HFF-Myc (cell line): ENCODE measurements at regions not wholly inside any gene's neighbourhood (a gene's known extent, or its start where the extent isn't known, plus 50 kb on each side); places are given as distances from the start of the nearest gene placed in this dataset.
A peak's percentile ranks its signal among the peaks of the same experiment; 100 is the strongest.

Source experiments
- DNase-seq: peaks from one replicate; pipeline ENCODE4 v3.0.0-alpha.2; 2011; ENCODE audit warnings: low read depth; ENCODE audit errors: extremely low read depth
- H3K4me3 ChIP-seq: replicated peaks from 2 replicates; pipeline ENCODE4 v1.5.1; 2011; ENCODE audit warnings: low read depth, mild to moderate bottlenecking, control low read depth, low read length
- TF ChIP-seq, protein P1 (sequence below): IDR thresholded peaks from 2 replicates; pipeline ENCODE4 v1.5.1; 2012; ENCODE audit warnings: mild to moderate bottlenecking, low read depth, low read length, control low read depth; ENCODE audit errors: missing control alignments

GRCh38 chr7:68155676-68156075 is 1159.0 kb downstream of the TYW1 start:
- no peak overlapping the region for H3K4me3 ChIP-seq
- no peak for DNase-seq
- TF ChIP-seq, protein P1, sequence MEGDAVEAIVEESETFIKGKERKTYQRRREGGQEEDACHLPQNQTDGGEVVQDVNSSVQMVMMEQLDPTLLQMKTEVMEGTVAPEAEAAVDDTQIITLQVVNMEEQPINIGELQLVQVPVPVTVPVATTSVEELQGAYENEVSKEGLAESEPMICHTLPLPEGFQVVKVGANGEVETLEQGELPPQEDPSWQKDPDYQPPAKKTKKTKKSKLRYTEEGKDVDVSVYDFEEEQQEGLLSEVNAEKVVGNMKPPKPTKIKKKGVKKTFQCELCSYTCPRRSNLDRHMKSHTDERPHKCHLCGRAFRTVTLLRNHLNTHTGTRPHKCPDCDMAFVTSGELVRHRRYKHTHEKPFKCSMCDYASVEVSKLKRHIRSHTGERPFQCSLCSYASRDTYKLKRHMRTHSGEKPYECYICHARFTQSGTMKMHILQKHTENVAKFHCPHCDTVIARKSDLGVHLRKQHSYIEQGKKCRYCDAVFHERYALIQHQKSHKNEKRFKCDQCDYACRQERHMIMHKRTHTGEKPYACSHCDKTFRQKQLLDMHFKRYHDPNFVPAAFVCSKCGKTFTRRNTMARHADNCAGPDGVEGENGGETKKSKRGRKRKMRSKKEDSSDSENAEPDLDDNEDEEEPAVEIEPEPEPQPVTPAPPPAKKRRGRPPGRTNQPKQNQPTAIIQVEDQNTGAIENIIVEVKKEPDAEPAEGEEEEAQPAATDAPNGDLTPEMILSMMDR = no peak

- TF ChIP-seq, protein P1 = no peak
- no peak for DNase-seq
- H3K4me3 ChIP-seq = no peak overlapping the region
Observed at GRCh38 chr7:68158686-68159295, 1162.2 kb downstream of the TYW1 start.

- TF ChIP-seq, protein P1 = no peak
- H3K4me3 ChIP-seq = no peak overlapping the region
- DNase-seq = no peak
Observed at GRCh38 chr7:68162712-68163111, 1166.1 kb downstream of the TYW1 start.

DNA sequence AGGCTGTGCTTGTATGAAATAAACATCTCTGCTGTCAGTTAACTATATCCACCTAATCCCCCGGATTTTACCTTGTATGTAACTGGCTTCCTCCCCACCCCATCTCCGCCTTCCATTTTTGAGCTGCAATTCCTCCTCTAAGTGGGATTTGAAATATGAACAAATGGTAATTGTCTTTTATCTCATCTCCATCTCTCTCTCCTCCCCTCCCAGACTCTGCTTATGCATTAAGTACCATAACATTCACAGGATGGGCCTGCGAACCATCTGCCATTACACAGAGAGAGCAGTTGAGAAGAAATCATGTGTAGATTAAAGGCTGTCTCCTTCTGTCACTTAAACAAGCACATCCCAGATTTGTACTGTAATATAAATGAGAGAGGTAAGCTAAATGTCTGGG is 1169.9 kb downstream of the TYW1 start:
- TF ChIP-seq, protein P1 = no peak
- no peak overlapping the region for H3K4me3 ChIP-seq
- DNase-seq = no peak

DNA sequence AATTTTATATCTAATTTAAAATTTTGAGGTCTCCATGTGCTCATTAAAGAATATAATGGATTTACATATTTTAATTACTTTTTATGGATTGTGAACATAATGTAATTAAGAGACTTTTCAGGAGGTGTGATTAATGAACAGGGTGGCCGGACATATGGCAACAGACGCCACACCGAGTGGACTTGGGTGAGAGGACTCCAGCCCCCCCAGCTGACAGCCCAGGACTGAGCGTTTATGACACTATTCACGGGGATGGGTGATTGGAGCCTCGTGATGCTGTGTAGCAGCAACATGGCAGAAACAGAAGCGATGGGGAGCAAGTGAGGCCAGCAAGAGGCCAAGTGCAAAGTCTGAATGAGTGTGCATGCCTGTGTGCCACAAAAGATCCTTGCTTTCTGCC is 1176.9 kb downstream of the TYW1 start:
- TF ChIP-seq, protein P1 = no peak
- no peak for DNase-seq
- no peak overlapping the region for H3K4me3 ChIP-seq

DNA sequence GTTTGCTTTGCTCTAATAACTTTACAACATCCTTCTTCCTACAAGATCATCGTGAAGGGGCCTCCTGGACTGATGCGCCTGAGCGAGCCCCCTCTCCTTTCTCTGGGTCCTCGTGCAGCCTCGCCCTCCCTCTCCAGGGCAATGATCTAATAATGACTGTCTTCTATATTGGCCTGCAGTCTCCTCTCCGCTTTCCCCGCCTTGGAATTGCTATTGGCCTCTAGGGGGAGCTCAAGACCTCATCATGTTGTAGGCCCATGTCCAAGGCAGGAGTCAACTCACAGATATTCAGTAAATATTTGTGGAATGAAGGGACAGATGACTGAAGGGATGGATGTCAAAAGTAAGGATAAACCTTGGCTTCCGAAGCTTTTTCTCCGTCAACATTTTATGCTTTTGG is 1180.3 kb downstream of the TYW1 start:
- DNase-seq = no peak
- no peak overlapping the region for H3K4me3 ChIP-seq
- TF ChIP-seq, protein P1 = peak; percentile 33

- TF ChIP-seq, protein P1 = no peak
- H3K4me3 ChIP-seq = no peak overlapping the region
- no peak for DNase-seq
Observed at GRCh38 chr7:68180761-68181160, 1184.1 kb downstream of the TYW1 start.
